ENCODE measurements at regions not wholly inside any gene's neighbourhood (a gene's known extent, or its start where the extent isn't known, plus 50 kb on each side); places are given as distances from the start of the nearest gene placed in this dataset.

GRCh38 chr17:69947027-69947759 lies 127.8 kb upstream of the KCNJ16 start:
- TF ChIP-seq, protein P1, sequence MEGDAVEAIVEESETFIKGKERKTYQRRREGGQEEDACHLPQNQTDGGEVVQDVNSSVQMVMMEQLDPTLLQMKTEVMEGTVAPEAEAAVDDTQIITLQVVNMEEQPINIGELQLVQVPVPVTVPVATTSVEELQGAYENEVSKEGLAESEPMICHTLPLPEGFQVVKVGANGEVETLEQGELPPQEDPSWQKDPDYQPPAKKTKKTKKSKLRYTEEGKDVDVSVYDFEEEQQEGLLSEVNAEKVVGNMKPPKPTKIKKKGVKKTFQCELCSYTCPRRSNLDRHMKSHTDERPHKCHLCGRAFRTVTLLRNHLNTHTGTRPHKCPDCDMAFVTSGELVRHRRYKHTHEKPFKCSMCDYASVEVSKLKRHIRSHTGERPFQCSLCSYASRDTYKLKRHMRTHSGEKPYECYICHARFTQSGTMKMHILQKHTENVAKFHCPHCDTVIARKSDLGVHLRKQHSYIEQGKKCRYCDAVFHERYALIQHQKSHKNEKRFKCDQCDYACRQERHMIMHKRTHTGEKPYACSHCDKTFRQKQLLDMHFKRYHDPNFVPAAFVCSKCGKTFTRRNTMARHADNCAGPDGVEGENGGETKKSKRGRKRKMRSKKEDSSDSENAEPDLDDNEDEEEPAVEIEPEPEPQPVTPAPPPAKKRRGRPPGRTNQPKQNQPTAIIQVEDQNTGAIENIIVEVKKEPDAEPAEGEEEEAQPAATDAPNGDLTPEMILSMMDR (IDR thresholded peaks at IDR 0.05; ENCODE audit: borderline replicate concordance, insufficient read depth, low read depth, low read length) = no peak
- no peak overlapping the region for H3K4me3 ChIP-seq (ENCODE audit: low read depth, low read length)

- TF ChIP-seq, protein P1 (IDR thresholded peaks at IDR 0.05; ENCODE audit: borderline replicate concordance, insufficient read depth, low read depth, low read length) = no peak
- H3K4me3 ChIP-seq (ENCODE audit: low read depth, low read length) = no peak overlapping the region
Measured at GRCh38 chr17:69948406-69948805, 126.6 kb upstream of the KCNJ16 start.

- no peak overlapping the region for H3K4me3 ChIP-seq (ENCODE audit: low read depth, low read length)
Measured at GRCh38 chr17:69949496-69949895, 125.5 kb upstream of the KCNJ16 start.

GRCh38 chr17:69949973-69950695 lies 124.9 kb upstream of the KCNJ16 start:
- H3K4me3 ChIP-seq (ENCODE audit: low read depth, low read length) = no peak overlapping the region
- TF ChIP-seq, protein P1 (IDR thresholded peaks at IDR 0.05; ENCODE audit: borderline replicate concordance, insufficient read depth, low read depth, low read length) = no peak

More at GRCh38 chr17:69949496-69949895, 125.5 kb upstream of the KCNJ16 start:
- TF ChIP-seq, protein P1 (IDR thresholded peaks at IDR 0.05; ENCODE audit: borderline replicate concordance, insufficient read depth, low read depth, low read length) = no peak

DNA sequence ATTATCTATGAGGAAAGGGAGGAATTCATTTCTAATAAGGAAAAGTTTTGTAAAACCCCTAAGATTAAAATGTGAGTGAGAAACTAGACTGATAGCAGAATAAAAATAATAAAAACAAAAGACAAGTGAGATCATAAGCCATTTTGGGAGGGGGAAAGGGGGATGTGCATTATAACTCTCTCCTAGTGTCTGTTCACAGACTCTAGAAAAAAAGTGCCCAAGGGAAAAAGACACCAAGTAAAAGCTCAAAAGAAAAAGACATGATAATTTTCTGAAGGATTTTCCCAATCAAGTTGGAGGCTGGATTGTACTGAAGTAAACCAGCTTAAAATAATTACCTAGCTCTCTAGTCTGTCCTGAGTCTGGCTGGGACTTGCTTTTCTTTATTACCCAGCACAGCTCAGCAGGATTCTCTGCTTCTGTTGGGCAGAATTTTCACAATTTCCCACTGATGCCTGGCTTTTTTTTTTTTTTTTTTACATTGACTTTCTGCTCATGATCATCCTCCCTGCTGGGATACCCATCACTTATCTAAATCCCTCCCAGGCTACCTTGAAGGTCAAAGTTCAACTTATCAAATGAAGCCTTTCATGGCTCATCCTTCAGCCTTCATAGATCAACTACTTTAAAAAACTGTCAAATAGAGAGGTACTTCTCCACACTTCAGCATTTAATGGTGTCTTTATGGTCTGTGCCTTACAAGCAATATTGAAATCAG lies 124.2 kb upstream of the KCNJ16 start:
- TF ChIP-seq, protein P1 (IDR thresholded peaks at IDR 0.05; ENCODE audit: borderline replicate concordance, insufficient read depth, low read depth, low read length) = no peak
- H3K4me3 ChIP-seq (ENCODE audit: low read depth, low read length) = no peak overlapping the region

GRCh38 chr17:69954241-69954925 lies 120.6 kb upstream of the KCNJ16 start:
- TF ChIP-seq, protein P1 (IDR thresholded peaks at IDR 0.05; ENCODE audit: borderline replicate concordance, insufficient read depth, low read depth, low read length) = no peak
- no peak overlapping the region for H3K4me3 ChIP-seq (ENCODE audit: low read depth, low read length)

All from GM12875 (cell line).